Trophoblast cell (in vitro differentiated cells and primary cell): ENCODE measurements at regions not wholly inside any gene's neighbourhood (a gene's known extent, or its start where the extent isn't known, plus 50 kb on each side); places are given as distances from the start of the nearest gene placed in this dataset.

Source experiments
- DNase-seq, 2 donors: peaks; one replicate each; pipeline ENCODE4 v3.0.0-alpha.2; 2016
- H2AFZ ChIP-seq: 2 replicates; pipeline ENCODE4 v1.6.1; 2013; ENCODE audit warnings: low read length, moderate library complexity, mild to moderate bottlenecking; ENCODE audit not compliant: insufficient read depth, poor library complexity
- H2AK5ac ChIP-seq: 2 replicates; pipeline ENCODE4 v1.6.1; 2013; ENCODE audit warnings: mild to moderate bottlenecking, low read length
- H2BK120ac ChIP-seq: 2 replicates; pipeline ENCODE4 v1.6.1; 2013; ENCODE audit warnings: low read length, mild to moderate bottlenecking, moderate library complexity; ENCODE audit not compliant: insufficient read depth, poor library complexity
- H2BK12ac ChIP-seq: 2 replicates; pipeline ENCODE4 v1.6.1; 2013; ENCODE audit warnings: mild to moderate bottlenecking, low read length, moderate library complexity
- H2BK5ac ChIP-seq: 2 replicates; pipeline ENCODE4 v1.6.1; 2013; ENCODE audit warnings: low read length, low read depth, moderate library complexity, mild to moderate bottlenecking; ENCODE audit not compliant: poor library complexity
- H3K14ac ChIP-seq: 2 replicates; pipeline ENCODE4 v1.6.1; 2013; ENCODE audit warnings: mild to moderate bottlenecking, low read length
- H3K18ac ChIP-seq: 2 replicates; pipeline ENCODE4 v1.6.1; 2013; ENCODE audit warnings: mild to moderate bottlenecking, low read length
- H3K23ac ChIP-seq: 2 replicates; pipeline ENCODE4 v1.6.1; 2013; ENCODE audit warnings: low read length
- H3K27ac ChIP-seq: 2 replicates; pipeline ENCODE4 v1.5.1; 2013; ENCODE audit warnings: low read depth, mild to moderate bottlenecking, inconsistent platforms, low read length, moderate library complexity
- H3K27me3 ChIP-seq: 2 replicates; pipeline ENCODE4 v1.6.1; 2013; ENCODE audit warnings: inconsistent platforms, mild to moderate bottlenecking, low read length, moderate library complexity; ENCODE audit not compliant: insufficient read depth
- H3K36me3 ChIP-seq, 2 experiments: 1 replicate in 1 of 2; 2 replicates in 1 of 2; pipeline ENCODE4 v1.6.1; 2013; ENCODE audit warnings: low read length in 2 of 2, mild to moderate bottlenecking in 2 of 2, moderate library complexity in 1 of 2; ENCODE audit not compliant: insufficient read depth in 2 of 2, control insufficient read depth in 1 of 2
- H3K4ac ChIP-seq: 2 replicates; pipeline ENCODE4 v1.6.1; 2013; ENCODE audit warnings: low read depth, mild to moderate bottlenecking, low read length, moderate library complexity
- H3K4me1 ChIP-seq, 2 experiments: 1 replicate in 1 of 2; 2 replicates in 1 of 2; pipeline ENCODE4 v1.6.1; 2013; ENCODE audit warnings: low read length in 2 of 2, mild to moderate bottlenecking in 2 of 2, moderate library complexity in 1 of 2; ENCODE audit not compliant: insufficient read depth in 2 of 2, control insufficient read depth in 1 of 2
- H3K4me2 ChIP-seq: 2 replicates; pipeline ENCODE4 v1.6.1; 2013; ENCODE audit warnings: inconsistent platforms, mild to moderate bottlenecking, low read length, moderate library complexity
- H3K4me3 ChIP-seq: 2 replicates; pipeline ENCODE4 v1.5.1; 2013; ENCODE audit warnings: mild to moderate bottlenecking, low read depth, low read length, inconsistent platforms
- H3K79me1 ChIP-seq: one replicate; pipeline ENCODE4 v1.6.1; 2013; ENCODE audit warnings: low read length
- H3K79me2 ChIP-seq: 2 replicates; pipeline ENCODE4 v1.6.1; 2013; ENCODE audit warnings: low read length, mild to moderate bottlenecking; ENCODE audit not compliant: control insufficient read depth, insufficient read depth, poor library complexity
- H3K9ac ChIP-seq: 2 replicates; pipeline ENCODE4 v1.6.1; 2013; ENCODE audit warnings: mild to moderate bottlenecking, low read length
- H3K9me3 ChIP-seq: 2 replicates; pipeline ENCODE4 v1.6.1; 2013; ENCODE audit warnings: low read depth, mild to moderate bottlenecking, control low read depth, inconsistent platforms, low read length; ENCODE audit not compliant: insufficient read depth
- H4K12ac ChIP-seq: 2 replicates; pipeline ENCODE4 v1.6.1; 2013; ENCODE audit warnings: low read depth, mild to moderate bottlenecking, low read length, moderate library complexity
- H4K8ac ChIP-seq: 2 replicates; pipeline ENCODE4 v1.6.1; 2013; ENCODE audit warnings: low read depth, mild to moderate bottlenecking, low read length, moderate library complexity
- H4K91ac ChIP-seq: one replicate; pipeline ENCODE4 v1.6.1; 2013; ENCODE audit warnings: low read depth, mild to moderate bottlenecking, low read length, moderate library complexity
- WGBS: extraction: QIAGEN DNeasy Blood & Tissue Kit; methylation state at CpG from one replicate; pipeline ENCODE4 v1.1.7; 2013; ENCODE audit warnings: missing lambda C conversion rate; ENCODE audit not compliant: insufficient read length, insufficient coverage; ENCODE audit errors: extremely low coverage; 5-methylcytosine and 5-hydroxymethylcytosine counted together

- Histone ChIP-seq H3K23ac (no peak overlapping the region), H3K79me2 (no peaks in the 10 kb centered on the region), H3K27ac (no peak overlapping the region), H3K79me1 (no peaks in the 10 kb centered on the region), H3K4me1 (no peaks in the 10 kb centered on the region), H3K27me3 (no peaks in the 10 kb centered on the region), H3K9ac (no peak overlapping the region), H4K12ac (no peak overlapping the region), H3K36me3 (no peaks in the 10 kb centered on the region), H3K14ac (no peak overlapping the region), H2BK5ac (no peak overlapping the region), H3K18ac (no peak overlapping the region), H2AFZ (no peak overlapping the region), H4K91ac (no peak overlapping the region), H3K4ac (no peak overlapping the region), H3K4me2 (no peak overlapping the region), H2BK120ac (no peak overlapping the region), H2AK5ac (no peak overlapping the region), H2BK12ac (no peak overlapping the region), H3K9me3 (no peaks in the 10 kb centered on the region), H3K4me3 (no peak overlapping the region), H4K8ac (no peak overlapping the region)
- no peak for DNase-seq
- WGBS, result no CpG with 5 or more reads among the region's 2 CpGs
Measured at GRCh38 chr7:52615021-52615695, 420.3 kb upstream of the POM121L12 start.

- H3K79me1 ChIP-seq, result no peaks in the 10 kb centered on the region
- no peaks in the 10 kb centered on the region for H3K79me2 ChIP-seq
- H3K36me3 ChIP-seq, result no peaks in the 10 kb centered on the region
- H3K18ac ChIP-seq, result no peak overlapping the region
- no peak overlapping the region for H4K91ac ChIP-seq
- no peak overlapping the region for H3K27ac ChIP-seq
- no peak overlapping the region for H2AK5ac ChIP-seq
- no peak overlapping the region for H3K4ac ChIP-seq
- DNase-seq, result peak; percentile 64 to 84
- no peak overlapping the region for H2BK5ac ChIP-seq
- H3K23ac ChIP-seq, result no peak overlapping the region
- H3K4me2 ChIP-seq, result no peak overlapping the region
- H4K8ac ChIP-seq, result no peak overlapping the region
- no peak overlapping the region for H2BK120ac ChIP-seq
- no peaks in the 10 kb centered on the region for H3K4me1 ChIP-seq
- no peak overlapping the region for H2BK12ac ChIP-seq
- H4K12ac ChIP-seq, result no peak overlapping the region
- no peak overlapping the region for H2AFZ ChIP-seq
- H3K14ac ChIP-seq, result no peak overlapping the region
- H3K9ac ChIP-seq, result peak overlapping the region; percentile 22
- H3K9me3 ChIP-seq, result peaks cover 4% of the 10 kb centered on the region
- H3K4me3 ChIP-seq, result no peak overlapping the region
- no CpG with 5 or more reads among the region's 6 CpGs for WGBS
- H3K27me3 ChIP-seq, result no peaks in the 10 kb centered on the region
Measured at GRCh38 chr7:52609511-52609910, 425.9 kb upstream of the POM121L12 start.

- H4K8ac ChIP-seq, result no peak overlapping the region
- no peak overlapping the region for H2BK5ac ChIP-seq
- H3K18ac ChIP-seq, result no peak overlapping the region
- H3K9ac ChIP-seq, result no peak overlapping the region
- no peaks in the 10 kb centered on the region for H3K4me1 ChIP-seq
- no peaks in the 10 kb centered on the region for H3K79me2 ChIP-seq
- no peak overlapping the region for H2AFZ ChIP-seq
- WGBS, result no CpG with 5 or more reads among the region's 3 CpGs
- no peak overlapping the region for H4K12ac ChIP-seq
- no peak overlapping the region for H3K14ac ChIP-seq
- H2AK5ac ChIP-seq, result no peak overlapping the region
- H3K9me3 ChIP-seq, result peaks cover 2% of the 10 kb centered on the region
- H3K36me3 ChIP-seq, result no peaks in the 10 kb centered on the region
- no peak overlapping the region for H3K4me2 ChIP-seq
- no peak overlapping the region for H3K23ac ChIP-seq
- no peaks in the 10 kb centered on the region for H3K79me1 ChIP-seq
- no peak overlapping the region for H3K27ac ChIP-seq
- H3K4me3 ChIP-seq, result no peak overlapping the region
- H3K27me3 ChIP-seq, result no peaks in the 10 kb centered on the region
- no peak overlapping the region for H2BK12ac ChIP-seq
- no peak overlapping the region for H2BK120ac ChIP-seq
- H4K91ac ChIP-seq, result no peak overlapping the region
- DNase-seq, result no peak
- no peak overlapping the region for H3K4ac ChIP-seq
Measured at GRCh38 chr7:52592698-52593097, 442.7 kb upstream of the POM121L12 start.

- Histone ChIP-seq H4K91ac (no peak overlapping the region), H2AFZ (no peak overlapping the region), H3K9ac (no peak overlapping the region), H3K27me3 (no peaks in the 10 kb centered on the region), H3K79me1 (no peaks in the 10 kb centered on the region), H3K4me1 (no peaks in the 10 kb centered on the region), H3K4me3 (no peak overlapping the region), H3K14ac (no peak overlapping the region), H3K4ac (no peak overlapping the region), H4K8ac (no peak overlapping the region), H2AK5ac (no peak overlapping the region), H3K27ac (no peak overlapping the region), H2BK120ac (no peak overlapping the region), H2BK5ac (no peak overlapping the region), H3K79me2 (no peaks in the 10 kb centered on the region), H3K18ac (no peak overlapping the region), H4K12ac (no peak overlapping the region), H2BK12ac (no peak overlapping the region), H3K36me3 (no peaks in the 10 kb centered on the region), H3K9me3 (no peaks in the 10 kb centered on the region), H3K23ac (no peak overlapping the region), H3K4me2 (no peak overlapping the region)
- WGBS, result no CpG with 5 or more reads among the region's 4 CpGs
- DNase-seq, result no peak
Measured at GRCh38 chr7:52586704-52587103, 448.7 kb upstream of the POM121L12 start.
